Nephron progenitor cell (in vitro differentiated cells): ENCODE measurements at regions not wholly inside any gene's neighbourhood (a gene's known extent, or its start where the extent isn't known, plus 50 kb on each side); places are given as distances from the start of the nearest gene placed in this dataset.

Experiments used
- DNase-seq: peaks from one replicate; pipeline ENCODE4 v3.0.0; 2021
- H3K27ac Mint-ChIP-seq: 2 replicates; pipeline ENCODE4 v1.8.0; 2021; ENCODE audit warnings: mild to moderate bottlenecking, moderate library complexity, mixed read lengths
- H3K27me3 Mint-ChIP-seq: 2 replicates; pipeline ENCODE4 v1.8.0; 2021; ENCODE audit warnings: mild to moderate bottlenecking, low read depth, mixed read lengths; ENCODE audit not compliant: poor library complexity
- H3K36me3 Mint-ChIP-seq: 2 replicates; pipeline ENCODE4 v1.8.0; 2021; ENCODE audit warnings: low read depth, mixed read lengths
- H3K4me1 Mint-ChIP-seq: 2 replicates; pipeline ENCODE4 v1.8.0; 2021; ENCODE audit warnings: mixed read lengths
- H3K4me3 Mint-ChIP-seq: 2 replicates; pipeline ENCODE4 v1.8.0; 2021; ENCODE audit warnings: mild to moderate bottlenecking, moderate library complexity, mixed read lengths
- H3K9me3 Mint-ChIP-seq: 2 replicates; pipeline ENCODE4 v1.8.0; 2021; ENCODE audit warnings: mild to moderate bottlenecking, moderate library complexity, mixed read lengths
- TF ChIP-seq, protein P1 (sequence below): fragments of 200-600 bp; sonication (generic); IDR thresholded peaks from 2 replicates; pipeline ENCODE4 v1.5.0; 2021; ENCODE audit warnings: antibody characterized with exemption

DNA sequence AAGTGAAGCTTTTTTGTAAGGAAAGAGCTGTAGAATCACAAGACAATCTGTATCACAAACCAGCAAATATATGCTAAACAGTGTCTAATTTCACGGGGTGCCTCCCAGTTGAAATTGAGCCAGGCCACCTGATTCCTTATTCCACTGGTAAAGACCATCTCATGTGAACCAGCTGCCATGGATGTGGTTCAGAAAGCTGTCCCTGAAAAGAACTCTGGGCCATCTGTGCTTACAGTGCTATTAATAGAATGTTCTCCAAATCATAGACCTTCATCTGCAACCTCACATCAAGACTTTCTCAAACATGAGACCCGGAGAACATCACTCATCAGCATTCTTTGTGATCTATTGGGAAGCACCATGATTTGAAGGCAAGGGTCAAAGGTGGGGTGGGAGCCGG lies 89.7 kb downstream of the FBXO5 start:
- Mint-ChIP-seq H3K36me3 (no peaks in the 10 kb centered on the region), H3K9me3 (no peaks in the 10 kb centered on the region), H3K27me3 (peaks cover 4% of the 10 kb centered on the region), H3K4me1 (peaks cover 4% of the 10 kb centered on the region), H3K4me3 (no peak overlapping the region), H3K27ac (no peak overlapping the region)
- DNase-seq = no peak
- TF ChIP-seq, protein P1, sequence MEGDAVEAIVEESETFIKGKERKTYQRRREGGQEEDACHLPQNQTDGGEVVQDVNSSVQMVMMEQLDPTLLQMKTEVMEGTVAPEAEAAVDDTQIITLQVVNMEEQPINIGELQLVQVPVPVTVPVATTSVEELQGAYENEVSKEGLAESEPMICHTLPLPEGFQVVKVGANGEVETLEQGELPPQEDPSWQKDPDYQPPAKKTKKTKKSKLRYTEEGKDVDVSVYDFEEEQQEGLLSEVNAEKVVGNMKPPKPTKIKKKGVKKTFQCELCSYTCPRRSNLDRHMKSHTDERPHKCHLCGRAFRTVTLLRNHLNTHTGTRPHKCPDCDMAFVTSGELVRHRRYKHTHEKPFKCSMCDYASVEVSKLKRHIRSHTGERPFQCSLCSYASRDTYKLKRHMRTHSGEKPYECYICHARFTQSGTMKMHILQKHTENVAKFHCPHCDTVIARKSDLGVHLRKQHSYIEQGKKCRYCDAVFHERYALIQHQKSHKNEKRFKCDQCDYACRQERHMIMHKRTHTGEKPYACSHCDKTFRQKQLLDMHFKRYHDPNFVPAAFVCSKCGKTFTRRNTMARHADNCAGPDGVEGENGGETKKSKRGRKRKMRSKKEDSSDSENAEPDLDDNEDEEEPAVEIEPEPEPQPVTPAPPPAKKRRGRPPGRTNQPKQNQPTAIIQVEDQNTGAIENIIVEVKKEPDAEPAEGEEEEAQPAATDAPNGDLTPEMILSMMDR = no peak

- Mint-ChIP-seq H3K4me3 (no peak overlapping the region), H3K4me1 (peaks cover 4% of the 10 kb centered on the region), H3K36me3 (no peaks in the 10 kb centered on the region), H3K27ac (no peak overlapping the region), H3K27me3 (peaks cover 4% of the 10 kb centered on the region), H3K9me3 (no peaks in the 10 kb centered on the region)
- DNase-seq = no peak
- TF ChIP-seq, protein P1 = no peak
Measured at GRCh38 chr6:152896923-152897322, 85.9 kb downstream of the FBXO5 start.

- Mint-ChIP-seq H3K4me1 (peaks cover 4% of the 10 kb centered on the region), H3K27ac (no peak overlapping the region), H3K9me3 (no peaks in the 10 kb centered on the region), H3K27me3 (peaks cover 4% of the 10 kb centered on the region), H3K36me3 (no peaks in the 10 kb centered on the region), H3K4me3 (no peak overlapping the region)
- peak; percentile 86 for DNase-seq
- TF ChIP-seq, protein P1 = peak; percentile 81
Measured at GRCh38 chr6:152897807-152898399, 84.9 kb downstream of the FBXO5 start.

DNA sequence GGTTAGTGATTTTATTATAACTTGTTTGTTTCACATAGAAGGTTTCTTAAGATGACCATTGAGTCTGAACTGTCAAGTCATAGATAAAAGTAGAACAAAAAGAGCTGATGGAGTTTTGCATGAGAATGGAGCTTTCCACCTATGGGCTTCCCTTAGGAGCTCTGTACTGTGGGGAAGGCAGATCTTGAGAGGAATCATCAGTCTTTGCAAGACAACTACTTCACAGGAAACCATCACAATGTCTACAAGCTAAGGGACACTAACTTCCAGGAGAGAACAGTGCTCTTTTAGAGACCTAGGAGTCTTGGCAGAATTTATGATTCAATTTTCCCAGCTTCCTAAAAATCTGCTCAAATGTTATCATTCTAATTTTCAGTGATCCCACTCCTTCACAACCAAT lies 78.2 kb downstream of the FBXO5 start:
- no peaks in the 10 kb centered on the region for H3K4me1 Mint-ChIP-seq
- TF ChIP-seq, protein P1 = no peak

DNA sequence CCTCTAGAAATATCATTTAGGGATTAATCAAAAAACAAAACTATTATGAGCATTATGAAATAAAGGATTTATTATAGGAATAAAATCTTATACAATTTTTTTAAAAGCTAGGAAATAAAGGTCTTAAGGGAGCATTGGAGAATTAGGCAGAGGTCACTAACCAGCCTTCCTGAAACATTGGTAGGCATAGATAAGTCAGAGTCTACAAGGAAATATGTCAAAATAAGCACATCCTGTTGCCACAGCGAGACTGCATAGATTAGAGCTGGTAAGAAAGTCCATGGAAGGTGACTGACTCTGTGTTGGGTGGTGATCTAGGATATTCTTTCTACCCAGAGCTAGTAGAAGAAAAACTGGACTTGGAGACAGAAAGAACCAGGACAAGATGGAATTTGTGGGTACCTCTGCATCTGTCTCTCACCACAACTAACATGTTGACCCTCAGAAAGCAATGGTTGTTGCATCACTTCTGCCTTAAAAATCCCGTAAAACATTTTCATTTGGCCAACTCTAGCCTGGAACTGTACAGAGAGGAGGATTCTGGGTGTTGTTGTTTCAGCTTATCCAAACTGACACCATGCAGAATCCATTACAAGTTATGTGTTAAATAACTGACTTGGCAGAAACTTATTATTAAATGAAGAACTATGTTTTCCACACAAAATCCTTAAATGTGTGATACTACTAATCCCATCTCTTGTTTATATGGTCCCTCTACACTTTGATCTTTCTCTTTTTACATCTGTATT lies 77.1 kb downstream of the FBXO5 start:
- DNase-seq = no peak
- Mint-ChIP-seq H3K4me3 (no peak overlapping the region), H3K4me1 (no peaks in the 10 kb centered on the region), H3K36me3 (no peaks in the 10 kb centered on the region), H3K27me3 (peaks cover 3% of the 10 kb centered on the region), H3K27ac (no peak overlapping the region), H3K9me3 (no peaks in the 10 kb centered on the region)
- TF ChIP-seq, protein P1 = no peak

More for the DNA sequence above, 78.2 kb downstream of the FBXO5 start:
- Mint-ChIP-seq H3K27me3 (peaks cover 3% of the 10 kb centered on the region), H3K36me3 (no peaks in the 10 kb centered on the region), H3K9me3 (no peaks in the 10 kb centered on the region), H3K4me3 (no peak overlapping the region), H3K27ac (no peak overlapping the region)
- DNase-seq = no peak

- Mint-ChIP-seq H3K4me3 (no peak overlapping the region), H3K4me1 (no peaks in the 10 kb centered on the region), H3K27me3 (peaks cover 13% of the 10 kb centered on the region), H3K36me3 (no peaks in the 10 kb centered on the region), H3K9me3 (peaks cover 11% of the 10 kb centered on the region), H3K27ac (no peak overlapping the region)
- DNase-seq = no peak
- TF ChIP-seq, protein P1 = no peak
Measured at GRCh38 chr6:152909241-152909640, 73.6 kb downstream of the FBXO5 start.
